Retinal pigment epithelial cell (primary cell): ENCODE measurements at regions not wholly inside any gene's neighbourhood (a gene's known extent, or its start where the extent isn't known, plus 50 kb on each side); places are given as distances from the start of the nearest gene placed in this dataset.

Experiments
- DNase-seq: peaks from one replicate; pipeline ENCODE4 v3.0.0-alpha.2; 2010; ENCODE audit warnings: low read depth
- H3K4me3 ChIP-seq: 2 replicates; pipeline ENCODE4 v1.5.1; 2011; ENCODE audit warnings: mild to moderate bottlenecking, low read length, control low read depth, moderate library complexity
- TF ChIP-seq, protein P1 (sequence below): conservative IDR thresholded peaks from 2 replicates; pipeline ENCODE4 v1.5.1; 2011; ENCODE audit warnings: low read depth, low read length, control low read depth, inconsistent platforms

- TF ChIP-seq, protein P1, sequence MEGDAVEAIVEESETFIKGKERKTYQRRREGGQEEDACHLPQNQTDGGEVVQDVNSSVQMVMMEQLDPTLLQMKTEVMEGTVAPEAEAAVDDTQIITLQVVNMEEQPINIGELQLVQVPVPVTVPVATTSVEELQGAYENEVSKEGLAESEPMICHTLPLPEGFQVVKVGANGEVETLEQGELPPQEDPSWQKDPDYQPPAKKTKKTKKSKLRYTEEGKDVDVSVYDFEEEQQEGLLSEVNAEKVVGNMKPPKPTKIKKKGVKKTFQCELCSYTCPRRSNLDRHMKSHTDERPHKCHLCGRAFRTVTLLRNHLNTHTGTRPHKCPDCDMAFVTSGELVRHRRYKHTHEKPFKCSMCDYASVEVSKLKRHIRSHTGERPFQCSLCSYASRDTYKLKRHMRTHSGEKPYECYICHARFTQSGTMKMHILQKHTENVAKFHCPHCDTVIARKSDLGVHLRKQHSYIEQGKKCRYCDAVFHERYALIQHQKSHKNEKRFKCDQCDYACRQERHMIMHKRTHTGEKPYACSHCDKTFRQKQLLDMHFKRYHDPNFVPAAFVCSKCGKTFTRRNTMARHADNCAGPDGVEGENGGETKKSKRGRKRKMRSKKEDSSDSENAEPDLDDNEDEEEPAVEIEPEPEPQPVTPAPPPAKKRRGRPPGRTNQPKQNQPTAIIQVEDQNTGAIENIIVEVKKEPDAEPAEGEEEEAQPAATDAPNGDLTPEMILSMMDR, result no peak
- DNase-seq, result no peak
- H3K4me3 ChIP-seq, result no peak overlapping the region
These were observed 57.1 kb upstream of the MLN start for GRCh38 chr6:33860706-33861474.

DNA sequence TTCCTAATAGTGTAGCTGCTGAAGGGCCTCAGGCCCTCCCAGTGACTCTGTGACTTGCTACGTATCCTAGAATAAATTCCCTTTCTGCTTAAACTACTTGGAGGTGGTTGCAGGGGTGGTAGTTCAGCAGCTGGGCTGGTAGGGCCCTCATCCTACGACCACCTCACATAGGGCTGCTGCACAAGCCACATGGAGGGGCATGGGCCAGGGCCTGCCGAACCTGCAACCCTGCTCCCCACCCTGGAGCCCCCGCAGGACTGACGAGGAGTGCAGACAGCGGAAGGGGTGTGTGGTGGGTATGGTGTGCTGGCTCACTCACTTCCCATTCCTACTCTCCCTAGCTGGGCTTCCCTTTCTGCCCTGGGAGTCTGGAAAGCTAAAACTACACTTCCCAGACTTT lies 56.2 kb upstream of the MLN start:
- no peak for DNase-seq
- H3K4me3 ChIP-seq, result no peak overlapping the region
- TF ChIP-seq, protein P1, result no peak

- TF ChIP-seq, protein P1, result no peak
- H3K4me3 ChIP-seq, result no peak overlapping the region
- DNase-seq, result no peak
These were observed 55.2 kb upstream of the MLN start for GRCh38 chr6:33858804-33859505.

DNA sequence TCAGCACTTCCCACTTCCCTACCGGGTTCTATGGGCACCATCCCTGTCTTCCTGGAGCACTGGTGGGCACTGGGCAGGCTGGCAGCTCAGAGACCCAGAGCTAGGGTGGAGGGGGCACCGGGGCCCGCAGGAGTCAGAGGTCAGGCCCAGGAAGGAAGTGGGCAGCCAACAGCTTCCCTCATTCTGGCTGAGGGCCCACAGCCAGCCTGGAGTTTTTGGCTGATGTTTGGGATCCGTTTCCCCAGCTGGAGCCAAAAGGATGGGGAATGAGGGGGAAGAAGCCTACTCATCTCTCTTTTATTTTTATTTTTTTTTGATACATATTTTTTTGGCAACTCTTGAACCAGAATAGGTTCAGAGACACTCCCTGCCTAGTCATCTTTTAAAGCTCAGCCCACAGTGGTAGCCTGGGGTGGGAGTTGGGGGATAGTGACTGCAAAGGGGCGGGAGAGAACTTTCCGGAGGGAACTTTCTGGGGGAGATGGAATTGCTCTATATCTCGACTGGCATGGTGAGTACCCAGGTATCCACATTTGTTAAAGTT lies 54.2 kb upstream of the MLN start:
- TF ChIP-seq, protein P1, result no peak
- no peak for DNase-seq
- H3K4me3 ChIP-seq, result no peak overlapping the region

- no peak overlapping the region for H3K4me3 ChIP-seq
- TF ChIP-seq, protein P1, result no peak
- DNase-seq, result no peak
These were observed 53.5 kb upstream of the MLN start for GRCh38 chr6:33857093-33857931.

DNA sequence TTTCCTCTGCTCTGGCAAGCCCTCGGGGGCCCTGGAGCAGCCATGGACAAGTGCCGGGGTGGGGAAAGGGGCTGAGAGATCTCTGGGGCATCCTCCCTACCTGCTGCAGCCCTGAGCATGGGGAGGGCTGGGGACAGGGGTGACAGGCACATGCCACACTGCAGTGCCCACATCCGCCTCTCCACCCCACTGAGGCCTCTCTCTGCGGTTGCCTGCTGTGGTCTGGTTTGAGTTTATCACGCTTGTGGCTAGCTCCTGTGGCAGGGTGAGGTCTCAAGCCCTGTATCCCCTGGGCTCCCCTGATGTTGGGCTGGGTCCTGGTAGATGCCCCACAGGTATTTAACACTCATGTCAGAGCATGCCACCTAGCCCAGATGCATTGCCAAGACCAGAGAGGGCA lies 52.9 kb upstream of the MLN start:
- TF ChIP-seq, protein P1, result no peak
- no peak overlapping the region for H3K4me3 ChIP-seq
- DNase-seq, result no peak
